Embryonic facial prominence (tissue), 1 donor: ENCODE measurements at regions not wholly inside any gene's neighbourhood (a gene's known extent, or its start where the extent isn't known, plus 50 kb on each side); places are given as distances from the start of the nearest gene placed in this dataset.

Experiments
- DNase-seq: peaks from one replicate; pipeline ENCODE4 v3.0.0-alpha.2; 2016; ENCODE audit errors: extremely low spot score

DNA sequence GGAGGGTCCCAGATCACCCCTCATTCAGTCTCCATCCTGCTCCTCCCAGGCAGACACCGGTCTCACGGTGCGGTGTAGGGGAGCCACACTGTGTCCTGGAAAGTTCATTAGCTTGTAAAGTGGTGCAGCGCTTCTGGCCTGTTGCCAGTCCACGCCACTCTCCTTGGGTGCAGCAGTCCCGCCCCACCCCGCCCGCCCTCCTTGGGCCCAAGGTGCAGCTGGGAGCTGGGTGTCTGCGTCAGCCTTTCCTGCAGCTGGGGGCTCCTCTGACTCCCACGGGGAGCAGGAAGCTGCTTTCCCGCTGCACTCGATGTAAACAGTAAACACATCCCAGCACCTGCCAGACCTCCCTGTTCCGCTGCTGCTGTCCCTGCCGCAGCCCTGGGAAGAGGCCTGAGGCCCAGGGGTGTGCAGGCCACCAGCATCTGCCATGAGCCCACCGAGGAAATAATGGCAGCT is 53.8 kb upstream of the ASB18 start:
- no peak for DNase-seq

- DNase-seq: no peak
Measured at GRCh38 chr2:236318401-236318800, 54.2 kb upstream of the ASB18 start.

DNA sequence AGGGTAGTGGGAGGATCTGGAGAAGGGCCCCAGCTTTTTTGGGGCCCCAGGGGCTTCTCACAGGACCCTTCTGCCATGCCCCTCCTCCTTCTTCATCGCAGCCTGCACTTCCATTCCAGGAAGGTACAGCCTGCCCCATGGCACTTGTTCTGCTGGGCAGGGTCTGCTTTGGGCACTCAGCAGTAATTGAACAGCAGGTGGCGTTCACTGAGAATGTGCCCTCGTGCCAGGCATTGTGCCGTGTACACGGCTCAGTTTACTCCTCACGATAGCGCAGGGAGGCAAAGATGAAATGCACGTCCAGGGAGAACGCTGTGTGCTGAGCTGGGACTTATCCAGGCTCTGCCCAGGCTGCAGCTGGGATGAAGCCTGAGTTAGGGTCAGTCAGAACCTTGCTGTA is 54.8 kb upstream of the ASB18 start:
- DNase-seq: no peak

DNA sequence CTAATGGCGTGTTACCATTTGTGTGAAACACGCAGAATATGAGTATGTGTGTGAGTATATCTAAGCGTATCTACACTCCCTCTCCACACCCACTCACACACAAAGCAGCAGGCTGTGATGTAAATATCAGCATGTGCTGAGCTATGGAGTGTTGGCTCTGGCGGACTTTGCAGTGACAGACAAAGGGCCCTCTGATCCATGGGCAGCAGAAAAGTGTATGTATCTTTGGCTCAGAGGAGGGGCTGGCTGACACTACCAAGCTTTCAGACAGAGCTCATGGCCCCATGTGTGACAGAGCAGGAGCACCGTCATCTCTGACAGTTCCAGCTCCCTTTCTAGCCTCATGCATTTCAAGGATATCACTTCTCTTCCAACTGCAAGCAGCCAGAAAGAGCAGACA is 57.2 kb upstream of the ASB18 start:
- no peak for DNase-seq

- DNase-seq: no peak
Measured at GRCh38 chr2:236333417-236334121, 69.4 kb upstream of the ASB18 start.

- no peak for DNase-seq
Measured at GRCh38 chr2:236334122-236334876, 70.1 kb upstream of the ASB18 start.

- no peak for DNase-seq
Measured at GRCh38 chr2:236335696-236336574, 71.7 kb upstream of the ASB18 start.

DNA sequence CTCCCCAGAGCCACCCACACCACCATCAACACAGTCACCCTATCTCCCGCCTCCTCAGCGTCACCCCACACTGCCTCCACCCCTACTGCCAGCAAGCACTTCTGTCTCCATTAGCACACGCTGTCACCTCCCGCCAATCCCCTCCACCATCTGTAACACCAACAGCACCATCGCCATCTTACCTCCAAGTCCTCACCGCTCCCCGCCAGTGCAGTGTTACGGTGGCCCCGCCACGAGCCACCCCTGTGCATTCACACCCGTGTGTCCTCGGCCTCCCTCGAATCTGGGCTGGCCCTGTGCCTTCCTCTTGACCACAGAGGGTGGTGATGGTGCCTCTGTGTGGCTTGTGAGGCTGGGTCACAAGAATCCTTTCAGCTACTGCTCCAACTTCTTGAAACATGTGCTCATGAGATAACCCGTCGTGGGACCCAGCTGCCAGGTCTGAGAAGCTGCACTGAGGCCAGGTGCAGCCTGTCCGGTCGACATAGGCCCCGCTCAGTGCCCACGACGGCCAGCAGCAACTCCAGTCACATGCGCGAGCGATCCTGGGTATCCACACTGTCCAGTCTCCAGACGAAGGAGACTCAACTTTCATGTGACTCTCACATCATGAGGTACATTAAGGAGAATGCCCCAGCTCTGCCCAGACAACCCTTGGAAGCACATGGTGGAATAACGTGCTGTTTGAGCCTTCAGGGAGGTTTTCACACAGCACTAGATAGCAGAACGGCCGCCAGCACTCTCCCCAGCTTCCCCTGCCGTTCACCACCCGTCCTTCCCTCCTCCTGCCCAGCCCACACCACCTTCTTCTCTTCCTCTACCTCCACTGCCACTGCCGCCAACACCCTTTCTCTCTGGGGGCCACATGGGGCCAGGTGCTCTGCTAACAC is 72.6 kb upstream of the ASB18 start:
- no peak for DNase-seq

DNA sequence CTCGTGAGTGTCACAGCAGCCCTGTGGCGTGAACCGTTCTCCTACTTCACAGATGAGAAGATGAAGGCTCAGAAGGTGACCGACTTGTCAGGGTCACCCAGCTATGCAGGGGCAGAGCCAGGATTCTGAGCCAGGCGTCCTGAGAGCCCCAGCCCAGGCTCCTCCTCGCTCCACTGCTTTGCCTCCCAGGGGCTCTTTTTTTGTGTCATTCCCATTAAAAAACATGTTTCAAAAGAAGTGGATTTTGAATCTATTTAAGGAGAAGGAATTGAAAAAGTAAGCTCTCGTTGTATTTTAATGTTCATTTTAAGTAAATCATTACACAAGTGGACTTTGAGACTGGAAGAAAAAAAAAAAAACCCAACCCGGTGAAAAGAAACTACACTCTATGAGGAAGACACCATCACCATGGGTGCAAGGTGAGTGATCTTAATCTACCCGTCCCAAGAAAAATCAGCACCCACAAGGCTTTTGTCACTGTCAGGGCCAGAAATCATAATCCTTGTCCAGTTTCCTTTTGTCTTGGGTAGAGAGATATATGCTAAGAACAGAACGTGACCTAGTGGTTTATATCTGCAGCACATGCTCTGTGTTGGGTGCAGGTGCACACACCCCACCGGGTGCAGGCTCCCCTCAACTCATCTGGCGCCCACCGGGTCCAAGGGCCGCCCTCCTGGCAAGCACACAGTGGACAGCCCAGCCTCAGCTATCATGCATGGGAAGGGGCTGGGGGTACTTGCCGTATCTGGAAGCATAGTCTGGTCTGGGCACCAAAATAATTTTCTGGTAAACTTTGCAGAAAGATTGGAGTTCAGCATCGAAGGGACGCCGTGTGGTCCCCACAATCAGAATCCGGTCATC is 73.5 kb upstream of the ASB18 start:
- DNase-seq: no peak

DNA sequence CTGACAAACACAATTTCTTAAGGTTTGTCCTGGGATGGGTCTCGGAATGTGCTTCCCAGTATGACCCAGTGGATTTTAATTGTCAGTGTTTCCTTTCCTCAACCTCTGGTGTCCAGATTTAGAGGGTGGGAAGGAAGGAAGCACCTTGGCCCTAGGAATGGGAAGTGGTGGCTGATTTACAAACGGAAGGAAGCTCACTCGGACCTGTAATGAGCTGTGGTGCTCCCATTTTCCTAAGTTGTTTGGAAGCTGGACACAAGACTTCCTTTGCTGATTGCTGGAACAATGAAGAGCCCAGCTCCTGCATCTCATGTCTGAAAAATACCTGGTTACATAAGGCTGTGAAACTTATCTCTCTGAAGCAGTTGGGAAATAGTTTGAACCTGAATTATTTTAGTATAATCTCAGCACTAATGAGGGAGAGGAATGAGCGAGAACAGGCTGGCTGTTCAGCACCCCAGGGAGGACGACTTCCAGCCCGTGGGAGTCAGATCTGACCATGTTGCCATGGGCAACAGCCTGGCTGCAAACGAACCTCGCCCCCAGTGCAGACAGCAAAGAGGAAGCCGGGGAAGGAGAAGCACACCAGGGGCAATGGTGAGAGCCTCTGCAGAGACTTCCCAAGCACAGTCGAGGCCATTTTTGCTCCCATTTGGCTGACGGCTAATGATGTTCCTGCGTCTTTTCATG is 74.4 kb upstream of the ASB18 start:
- no peak for DNase-seq

GRCh38 chr2:236340251-236340650 is 76.0 kb upstream of the ASB18 start:
- no peak for DNase-seq

GRCh38 chr2:236341067-236341466 is 76.9 kb upstream of the ASB18 start:
- DNase-seq: no peak

DNA sequence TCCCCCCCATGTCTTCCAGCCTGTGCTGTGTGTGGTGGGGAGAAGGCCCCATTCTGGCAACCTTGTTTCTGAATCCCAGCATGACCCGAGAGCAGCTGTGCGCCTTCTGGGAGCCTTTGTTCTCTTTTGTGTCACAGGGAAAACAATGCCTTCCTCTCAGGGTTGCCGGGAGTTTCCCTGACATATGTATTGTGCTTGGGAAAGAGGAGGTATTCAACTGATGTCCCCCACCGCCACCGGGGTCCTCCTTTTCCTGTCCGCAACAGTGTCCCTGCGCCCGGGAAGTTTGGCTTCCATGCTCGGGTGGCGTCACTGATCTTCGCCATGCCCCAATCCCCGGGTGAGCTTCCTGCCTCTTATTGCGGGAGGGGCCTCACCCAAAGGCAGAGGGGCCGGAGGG is 77.5 kb upstream of the ASB18 start:
- DNase-seq: no peak

DNA sequence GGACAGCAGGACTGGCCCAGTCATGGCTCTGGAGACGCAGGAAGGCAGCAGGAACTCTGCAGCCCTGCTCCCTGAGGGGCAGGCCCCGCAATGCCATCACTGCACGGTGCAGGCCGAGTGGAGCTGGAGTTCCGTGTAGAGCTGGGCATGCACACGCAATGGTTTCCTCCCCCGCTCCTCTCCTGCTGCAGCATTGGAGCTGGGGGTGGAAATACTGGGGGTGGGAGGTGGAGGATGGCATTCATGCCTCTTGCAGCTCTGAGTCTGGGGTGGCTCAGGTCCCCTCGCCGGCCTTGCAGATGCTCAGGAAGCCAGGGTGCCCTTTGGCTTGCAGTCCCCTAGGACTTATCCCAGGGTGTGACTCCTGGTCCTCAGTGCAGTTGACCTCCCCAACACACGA is 78.3 kb upstream of the ASB18 start:
- DNase-seq: no peak

- DNase-seq: no peak
Measured at GRCh38 chr2:236342951-236343350, 78.7 kb upstream of the ASB18 start.

GRCh38 chr2:236343400-236344161 is 79.4 kb upstream of the ASB18 start:
- DNase-seq: peak; percentile 49

DNA sequence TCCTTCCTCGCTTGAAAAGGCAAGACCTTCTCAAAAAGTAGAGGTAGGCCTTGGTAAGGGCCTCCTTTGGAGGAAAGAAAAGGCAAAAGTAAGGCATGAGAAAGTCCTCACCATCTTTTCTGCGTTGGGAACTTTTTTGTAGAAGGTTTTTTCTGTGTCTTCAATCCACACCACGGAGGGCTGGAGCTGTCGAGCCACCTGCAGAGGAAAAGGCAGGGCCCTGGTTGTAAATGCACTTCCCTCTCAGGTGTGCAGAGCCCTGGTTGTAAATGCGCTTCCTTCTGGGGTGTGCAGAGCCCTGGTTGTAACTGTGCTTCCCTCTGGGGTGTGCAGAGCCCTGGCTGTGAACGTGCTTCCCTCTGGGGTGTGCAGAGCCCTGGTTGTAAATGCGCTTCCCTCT is 80.2 kb upstream of the ASB18 start:
- DNase-seq: no peak

GRCh38 chr2:236345081-236345714 is 81.0 kb upstream of the ASB18 start:
- DNase-seq: no peak

DNA sequence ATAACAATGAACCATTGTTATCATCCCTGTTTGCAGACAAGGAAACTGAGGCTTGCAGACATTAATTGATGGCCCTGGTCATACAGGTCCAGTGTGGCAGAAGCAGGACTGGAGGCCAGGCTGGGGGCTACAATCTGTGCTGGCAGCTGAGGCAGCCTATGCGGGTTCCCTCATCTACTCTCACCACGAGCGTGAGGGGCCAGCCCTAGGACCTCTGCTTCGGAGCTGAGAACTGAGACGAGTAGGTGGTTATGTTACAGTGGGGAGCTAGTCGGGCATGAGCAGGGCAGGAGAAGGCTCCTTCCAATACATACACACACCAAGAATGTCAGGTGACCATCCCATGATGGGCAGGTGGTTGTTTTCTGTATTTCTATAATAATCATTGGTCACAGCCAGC is 82.2 kb upstream of the ASB18 start:
- no peak for DNase-seq
